OCI-LY3 (cell line): ENCODE measurements at regions not wholly inside any gene's neighbourhood (a gene's known extent, or its start where the extent isn't known, plus 50 kb on each side); places are given as distances from the start of the nearest gene placed in this dataset.

Experiments
- H2AFZ ChIP-seq: fragments of 200-600, 300-600 bp; shearing (Covaris generic); 2 replicates; pipeline ENCODE4 v1.6.0; 2014; ENCODE audit warnings: antibody characterized with exemption, low read depth, low read length
- H3K27ac ChIP-seq: fragments of 200-600, 300-600 bp; sonication (generic); 2 replicates; pipeline ENCODE4 v1.5.1; 2014; ENCODE audit warnings: mild to moderate bottlenecking, low read length, moderate library complexity, mixed read lengths
- H3K27me3 ChIP-seq: fragments of 200-600, 300-600 bp; sonication (generic); 2 replicates; pipeline ENCODE4 v1.6.1; 2014; ENCODE audit warnings: low read depth, low read length, mixed read lengths
- H3K36me3 ChIP-seq: fragments of 200-600, 300-600 bp; sonication (generic); replicated peaks from 2 replicates; pipeline ENCODE3; 2014; ENCODE audit warnings: low read depth, low read length, mixed read lengths
- H3K4me1 ChIP-seq: fragments of 300-600, 200-600 bp; sonication (generic); 2 replicates; pipeline ENCODE4 v1.6.1; 2014; ENCODE audit warnings: low read length, mixed read lengths
- H3K4me2 ChIP-seq: fragments of 200-600, 300-600 bp; sonication (generic); 2 replicates; pipeline ENCODE4 v1.6.1; 2014; ENCODE audit warnings: low read length, mixed read lengths
- H3K4me3 ChIP-seq: fragments of 300-600, 200-600 bp; sonication (generic); 2 replicates; pipeline ENCODE4 v1.5.1; 2014; ENCODE audit warnings: antibody characterized with exemption, mild to moderate bottlenecking, low read length, moderate library complexity
- H3K79me2 ChIP-seq: fragments of 300-600, 200-600 bp; shearing (Covaris generic); 2 replicates; pipeline ENCODE4 v1.6.1; 2014; ENCODE audit warnings: mild to moderate bottlenecking, low read length, mixed read lengths
- H3K9ac ChIP-seq: fragments of 300-600, 200-600 bp; shearing (Covaris generic); 2 replicates; pipeline ENCODE4 v1.6.0; 2014; ENCODE audit warnings: mild to moderate bottlenecking, low read length, moderate library complexity
- H3K9me3 ChIP-seq: fragments of 200-600, 300-600 bp; shearing (Covaris generic); 2 replicates; pipeline ENCODE4 v1.6.1; 2014; ENCODE audit warnings: low read length, mixed read lengths; ENCODE audit not compliant: insufficient read depth
- H4K20me1 ChIP-seq: fragments of 200-600, 300-600 bp; sonication (generic); 2 replicates; pipeline ENCODE4 v1.6.1; 2016; ENCODE audit warnings: low read length, mixed read lengths; ENCODE audit not compliant: insufficient read depth
- EZH2phosphoT487 ChIP-seq: fragments of 200-600 bp; shearing (Covaris generic); IDR thresholded peaks from 2 replicates; pipeline ENCODE4 v1.6.1; 2018; ENCODE audit warnings: antibody characterized with exemption, mixed run types, low read depth
- TF ChIP-seq, protein P1 (sequence below): fragments of 200-600, 300-600 bp; sonication (generic); IDR thresholded peaks from 2 replicates; pipeline ENCODE4 v1.5.1; 2014; ENCODE audit warnings: antibody characterized with exemption, low read length, low read depth

DNA sequence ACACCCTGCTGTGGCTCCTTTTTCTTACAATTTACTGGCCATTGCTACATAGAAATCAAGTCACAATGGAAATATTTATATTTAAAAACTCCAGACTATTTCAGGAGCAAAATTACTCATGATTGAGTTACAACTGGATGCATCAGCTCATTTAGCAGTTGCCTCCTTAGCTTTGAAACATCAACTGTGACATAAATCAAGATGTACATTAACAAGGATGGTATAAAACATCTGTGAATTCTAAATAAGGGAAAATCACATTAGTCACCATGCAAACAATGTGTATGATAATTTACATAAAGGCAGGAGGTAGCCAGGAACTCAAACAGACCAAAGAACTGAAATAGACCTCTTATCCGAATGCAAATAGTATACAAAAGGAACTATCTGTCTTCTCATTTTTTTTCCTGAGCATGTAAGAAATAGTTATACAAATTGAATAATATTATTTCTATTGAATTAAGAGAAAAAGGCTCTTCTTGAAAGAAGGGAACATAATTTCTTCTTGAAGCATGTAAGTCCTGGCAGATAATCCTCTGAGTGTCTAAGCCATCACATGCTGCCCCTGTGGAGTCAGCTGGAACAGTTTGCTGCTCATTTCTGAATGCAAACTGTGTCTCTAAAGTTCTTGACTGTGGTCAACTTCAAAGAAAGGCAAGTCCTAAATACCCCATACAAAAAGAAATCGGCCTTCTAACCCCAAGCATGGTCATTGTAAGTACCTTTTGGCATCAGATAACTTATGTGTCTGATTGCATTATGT lies 151.2 kb downstream of the NAA11 start:
- no peaks in the 10 kb centered on the region for H3K4me1 ChIP-seq
- no peaks in the 10 kb centered on the region for H3K9me3 ChIP-seq
- H4K20me1 ChIP-seq: no peaks in the 10 kb centered on the region
- H3K79me2 ChIP-seq: no peaks in the 10 kb centered on the region
- TF ChIP-seq EZH2phosphoT487: no peak
- TF ChIP-seq, protein P1, sequence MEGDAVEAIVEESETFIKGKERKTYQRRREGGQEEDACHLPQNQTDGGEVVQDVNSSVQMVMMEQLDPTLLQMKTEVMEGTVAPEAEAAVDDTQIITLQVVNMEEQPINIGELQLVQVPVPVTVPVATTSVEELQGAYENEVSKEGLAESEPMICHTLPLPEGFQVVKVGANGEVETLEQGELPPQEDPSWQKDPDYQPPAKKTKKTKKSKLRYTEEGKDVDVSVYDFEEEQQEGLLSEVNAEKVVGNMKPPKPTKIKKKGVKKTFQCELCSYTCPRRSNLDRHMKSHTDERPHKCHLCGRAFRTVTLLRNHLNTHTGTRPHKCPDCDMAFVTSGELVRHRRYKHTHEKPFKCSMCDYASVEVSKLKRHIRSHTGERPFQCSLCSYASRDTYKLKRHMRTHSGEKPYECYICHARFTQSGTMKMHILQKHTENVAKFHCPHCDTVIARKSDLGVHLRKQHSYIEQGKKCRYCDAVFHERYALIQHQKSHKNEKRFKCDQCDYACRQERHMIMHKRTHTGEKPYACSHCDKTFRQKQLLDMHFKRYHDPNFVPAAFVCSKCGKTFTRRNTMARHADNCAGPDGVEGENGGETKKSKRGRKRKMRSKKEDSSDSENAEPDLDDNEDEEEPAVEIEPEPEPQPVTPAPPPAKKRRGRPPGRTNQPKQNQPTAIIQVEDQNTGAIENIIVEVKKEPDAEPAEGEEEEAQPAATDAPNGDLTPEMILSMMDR: no peak
- H3K4me2 ChIP-seq: no peak overlapping the region
- H3K27me3 ChIP-seq: no peaks in the 10 kb centered on the region
- H3K36me3 ChIP-seq: no peaks in the 10 kb centered on the region
- no peak overlapping the region for H3K27ac ChIP-seq
- H3K4me3 ChIP-seq: no peak overlapping the region
- no peak overlapping the region for H2AFZ ChIP-seq
- H3K9ac ChIP-seq: no peak overlapping the region

DNA sequence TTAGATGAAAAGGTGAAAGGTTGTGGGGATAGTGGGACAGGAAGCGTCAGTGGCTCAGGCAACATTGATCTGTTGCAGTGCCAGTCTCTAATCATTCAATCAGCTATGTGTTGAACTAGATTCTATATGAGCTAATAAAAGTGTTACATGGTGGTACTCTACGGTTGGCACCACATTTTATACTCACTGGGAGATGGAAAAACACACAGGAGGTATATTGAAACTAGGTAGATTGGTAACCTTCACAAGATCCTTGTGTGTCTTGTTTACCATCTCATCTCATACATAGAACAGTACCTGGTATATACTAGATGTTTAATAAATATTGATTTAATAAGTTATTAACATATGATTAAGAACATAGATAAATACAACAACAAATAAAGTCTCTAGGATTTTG lies 152.7 kb downstream of the NAA11 start:
- H2AFZ ChIP-seq: 0 out of 2 replicates have a peak overlapping the region, but pooled peaks have one; percentile 50
- no peaks in the 10 kb centered on the region for H3K27me3 ChIP-seq
- no peaks in the 10 kb centered on the region for H3K4me1 ChIP-seq
- no peaks in the 10 kb centered on the region for H3K79me2 ChIP-seq
- no peaks in the 10 kb centered on the region for H3K36me3 ChIP-seq
- H3K4me2 ChIP-seq: no peak overlapping the region
- no peak overlapping the region for H3K27ac ChIP-seq
- no peak for TF ChIP-seq EZH2phosphoT487
- TF ChIP-seq, protein P1: no peak
- H3K9me3 ChIP-seq: no peaks in the 10 kb centered on the region
- H3K4me3 ChIP-seq: no peak overlapping the region
- no peaks in the 10 kb centered on the region for H4K20me1 ChIP-seq
- no peak overlapping the region for H3K9ac ChIP-seq

DNA sequence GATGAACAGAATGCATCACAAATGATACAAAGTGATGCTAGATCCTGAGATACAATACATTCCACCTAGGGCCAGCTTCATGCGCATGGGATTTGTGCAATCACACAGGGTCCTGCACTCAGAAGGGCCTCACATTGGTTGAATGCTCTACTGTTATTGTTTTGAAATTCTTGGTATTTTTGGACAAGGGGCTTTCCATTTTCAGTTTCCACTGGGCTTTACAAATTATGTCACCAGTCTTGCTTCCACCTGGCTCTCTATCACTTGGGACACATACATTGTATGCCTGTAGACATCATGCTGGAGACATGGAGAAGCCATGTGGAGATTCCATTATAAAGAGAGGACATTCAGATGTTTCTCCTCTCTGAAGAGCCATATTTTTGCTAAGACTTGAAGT lies 155.8 kb downstream of the NAA11 start:
- H4K20me1 ChIP-seq: no peaks in the 10 kb centered on the region
- H3K9me3 ChIP-seq: no peaks in the 10 kb centered on the region
- H3K79me2 ChIP-seq: no peaks in the 10 kb centered on the region
- H3K27me3 ChIP-seq: no peaks in the 10 kb centered on the region
- no peaks in the 10 kb centered on the region for H3K4me1 ChIP-seq
- TF ChIP-seq EZH2phosphoT487: no peak
- TF ChIP-seq, protein P1: no peak
- H3K36me3 ChIP-seq: no peaks in the 10 kb centered on the region
- no peak overlapping the region for H3K4me2 ChIP-seq
- H3K9ac ChIP-seq: no peak overlapping the region
- H2AFZ ChIP-seq: no peak overlapping the region
- H3K4me3 ChIP-seq: no peak overlapping the region
- no peak overlapping the region for H3K27ac ChIP-seq

DNA sequence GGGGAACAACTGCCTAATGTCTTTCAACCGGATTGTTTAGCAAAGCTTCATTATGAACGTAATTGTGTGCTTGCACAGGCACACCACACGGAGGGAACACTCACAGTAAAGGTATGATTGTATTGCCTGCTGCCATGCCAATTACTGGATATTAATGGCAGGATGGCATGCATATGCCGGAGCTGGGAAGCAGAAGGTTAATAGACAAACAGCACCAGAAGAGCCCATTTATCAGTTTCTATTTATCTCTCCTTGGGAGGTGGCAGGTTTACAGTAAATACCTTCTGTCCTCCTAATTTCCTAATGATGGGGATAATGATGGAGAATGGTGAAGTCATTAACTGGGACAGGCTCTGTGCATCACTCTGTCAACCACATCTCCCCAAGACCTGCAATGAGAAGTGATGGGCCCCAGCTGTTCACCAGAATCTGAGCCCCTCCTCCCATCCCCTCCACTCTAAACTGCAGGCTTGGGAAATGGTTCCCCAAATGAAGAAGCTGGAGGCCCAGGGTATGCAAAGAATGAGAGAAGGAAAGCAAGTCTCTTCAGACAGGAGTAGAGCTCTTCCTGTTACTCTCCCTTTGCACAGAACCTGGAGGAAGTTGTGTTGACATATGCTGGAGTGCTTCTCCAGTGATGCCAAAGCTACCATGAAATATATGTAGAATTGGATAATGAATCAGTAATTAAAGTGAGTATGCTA lies 160.8 kb downstream of the NAA11 start:
- no peak overlapping the region for H3K4me2 ChIP-seq
- TF ChIP-seq, protein P1: no peak
- H2AFZ ChIP-seq: no peak overlapping the region
- H4K20me1 ChIP-seq: no peaks in the 10 kb centered on the region
- peaks cover 8% of the 10 kb centered on the region for H3K4me1 ChIP-seq
- no peaks in the 10 kb centered on the region for H3K27me3 ChIP-seq
- H3K27ac ChIP-seq: no peak overlapping the region
- no peak overlapping the region for H3K9ac ChIP-seq
- no peaks in the 10 kb centered on the region for H3K9me3 ChIP-seq
- H3K36me3 ChIP-seq: no peaks in the 10 kb centered on the region
- H3K79me2 ChIP-seq: no peaks in the 10 kb centered on the region
- no peak overlapping the region for H3K4me3 ChIP-seq
